ENCODE measurements at regions not wholly inside any gene's neighbourhood (a gene's known extent, or its start where the extent isn't known, plus 50 kb on each side); places are given as distances from the start of the nearest gene placed in this dataset.
"Not testable (repeated sequence)": the region's sequence is repeated elsewhere in the genome, so short reads cannot be mapped to it uniquely, and the experiment has no call there.

GRCh38 chr7:145349452-145349851, 513.6 kb upstream of the TPK1 start:
- H3K79me2 ChIP-seq (ENCODE audit: control insufficient read depth in 1 of 2, insufficient read depth in 2 of 2, low read length in 2 of 2); H4K5ac ChIP-seq (ENCODE audit: insufficient read length, low read depth, low read length); H2BK20ac ChIP-seq (ENCODE audit: low read length); CTCF ChIA-PET (ENCODE audit: partially characterized antibody); H2BK120ac ChIP-seq (replicated peaks; ENCODE audit: low read depth, low read length); DNase-seq (ENCODE audit: low read depth in 1 of 2, low spot score in 2 of 2); H4K91ac ChIP-seq (replicated peaks; ENCODE audit: insufficient read length, low read length); H2AK5ac ChIP-seq (ENCODE audit: low read depth, low read length); FAIRE-seq; H2BK5ac ChIP-seq (ENCODE audit: low read depth, low read length); H3K56ac ChIP-seq (replicated peaks; ENCODE audit: insufficient read length, low read depth, low read length); H3K4ac ChIP-seq (replicated peaks; ENCODE audit: insufficient read length, low read depth, low read length); H3K23me2 ChIP-seq (ENCODE audit: low read depth, low read length); H3K27ac ChIP-seq (ENCODE audit: low read depth, low read length); H3K9ac ChIP-seq (replicated peaks in 1 of 4; ENCODE audit: extremely low read depth in 1 of 4, low read depth in 3 of 4, low read length in 3 of 4); H3K4me3 ChIP-seq (ENCODE audit: extremely low read depth in 1 of 4, insufficient read depth in 2 of 4, low read depth in 3 of 4, low read length in 4 of 4); H3K9me3 ChIP-seq (ENCODE audit: insufficient read depth in 2 of 2, low read depth in 1 of 2, low read length in 1 of 2); H2AFZ ChIP-seq (ENCODE audit: low read length); H3K36me3 ChIP-seq (ENCODE audit: control insufficient read depth in 2 of 4, insufficient read depth in 4 of 4, low read length in 3 of 4); H3K14ac ChIP-seq (ENCODE audit: insufficient read length); POLR2A ChIA-PET (ENCODE audit: partially characterized antibody); H2BK12ac ChIP-seq (ENCODE audit: low read depth, low read length); H3K23ac ChIP-seq (ENCODE audit: insufficient read length); H4K8ac ChIP-seq (ENCODE audit: extremely low read depth, insufficient read depth, low read length); H2BK15ac ChIP-seq (ENCODE audit: low read length); H3K27me3 ChIP-seq (replicated peaks in 1 of 4; ENCODE audit: control insufficient read depth in 3 of 4, extremely low read depth in 1 of 4, insufficient read depth in 3 of 4, low read length in 3 of 4); H4K20me1 ChIP-seq (replicated peaks in 1 of 2; ENCODE audit: control insufficient read depth in 1 of 2, insufficient read depth in 2 of 2, low read length in 2 of 2); H3K4me2 ChIP-seq (ENCODE audit: insufficient read depth in 1 of 2, low read depth in 2 of 2, low read length in 2 of 2); H3K4me1 ChIP-seq (replicated peaks in 1 of 4; ENCODE audit: control insufficient read depth in 3 of 4, insufficient read depth in 4 of 4, low read length in 3 of 4); H3K18ac ChIP-seq (ENCODE audit: extremely low read depth, low read length); H3K79me1 ChIP-seq (ENCODE audit: low read depth, low read length): not testable (repeated sequence)
